ENCODE measurements at regions not wholly inside any gene's neighbourhood (a gene's known extent, or its start where the extent isn't known, plus 50 kb on each side); places are given as distances from the start of the nearest gene placed in this dataset.
"Not testable (repeated sequence)": the region's sequence is repeated elsewhere in the genome, so short reads cannot be mapped to it uniquely, and the experiment has no call there.

GRCh38 chr14:103191844-103192243 is 68.6 kb downstream of the TNFAIP2 start:
- ATAC-seq, result no peak
- TF ChIP-seq, protein P1, sequence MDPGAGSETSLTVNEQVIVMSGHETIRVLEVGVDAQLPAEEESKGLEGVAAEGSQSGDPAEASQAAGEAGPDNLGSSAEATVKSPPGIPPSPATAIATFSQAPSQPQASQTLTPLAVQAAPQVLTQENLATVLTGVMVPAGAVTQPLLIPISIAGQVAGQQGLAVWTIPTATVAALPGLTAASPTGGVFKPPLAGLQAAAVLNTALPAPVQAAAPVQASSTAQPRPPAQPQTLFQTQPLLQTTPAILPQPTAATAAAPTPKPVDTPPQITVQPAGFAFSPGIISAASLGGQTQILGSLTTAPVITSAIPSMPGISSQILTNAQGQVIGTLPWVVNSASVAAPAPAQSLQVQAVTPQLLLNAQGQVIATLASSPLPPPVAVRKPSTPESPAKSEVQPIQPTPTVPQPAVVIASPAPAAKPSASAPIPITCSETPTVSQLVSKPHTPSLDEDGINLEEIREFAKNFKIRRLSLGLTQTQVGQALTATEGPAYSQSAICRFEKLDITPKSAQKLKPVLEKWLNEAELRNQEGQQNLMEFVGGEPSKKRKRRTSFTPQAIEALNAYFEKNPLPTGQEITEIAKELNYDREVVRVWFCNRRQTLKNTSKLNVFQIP (CRISPR knock-in tag; IDR thresholded peaks at IDR 0.05; ENCODE audit: borderline replicate concordance, low read depth), result no peak
- TF ChIP-seq ZNF565 (CRISPR knock-in tag; conservative IDR thresholded peaks at IDR 0.05; ENCODE audit: low read depth), result no peak
- no peak for TF ChIP-seq TOX (CRISPR knock-in tag; IDR thresholded peaks at IDR 0.05; ENCODE audit: borderline replicate concordance)
- TF ChIP-seq ZNF8 (CRISPR knock-in tag; IDR thresholded peaks at IDR 0.05), result no peak
- TF ChIP-seq ZFP30 (CRISPR knock-in tag; IDR thresholded peaks at IDR 0.05), result no peak
- TF ChIP-seq ZC3H10 (CRISPR knock-in tag; IDR thresholded peaks at IDR 0.05), result no peak

- no peak for ATAC-seq
- TF ChIP-seq OSR1 (CRISPR knock-in tag; IDR thresholded peaks at IDR 0.05) (no peak), ISL1 (CRISPR knock-in tag; IDR thresholded peaks at IDR 0.05) (no peak), ESRRG (CRISPR knock-in tag; IDR thresholded peaks at IDR 0.05) (no peak), BACH2 (CRISPR knock-in tag; IDR thresholded peaks at IDR 0.05; ENCODE audit: borderline replicate concordance) (no peak), ZNF8 (CRISPR knock-in tag; IDR thresholded peaks at IDR 0.05) (no peak), CSDC2 (CRISPR knock-in tag; IDR thresholded peaks at IDR 0.05) (no peak), ARNTL (CRISPR knock-in tag; IDR thresholded peaks at IDR 0.05; ENCODE audit: borderline replicate concordance, low read depth) (no peak), RARB (CRISPR knock-in tag; IDR thresholded peaks at IDR 0.05) (no peak), ZNF565 (CRISPR knock-in tag; conservative IDR thresholded peaks at IDR 0.05; ENCODE audit: low read depth) (no peak), ZFP3 (CRISPR knock-in tag; IDR thresholded peaks at IDR 0.05) (no peak), GLIS3 (CRISPR knock-in tag; IDR thresholded peaks at IDR 0.05) (no peak), SNAI2 (CRISPR knock-in tag; IDR thresholded peaks at IDR 0.05) (no peak), TOX (CRISPR knock-in tag; IDR thresholded peaks at IDR 0.05; ENCODE audit: borderline replicate concordance) (no peak)
- TF ChIP-seq, protein P1 (CRISPR knock-in tag; IDR thresholded peaks at IDR 0.05; ENCODE audit: borderline replicate concordance, low read depth), result no peak
- TF ChIP-seq, protein P2, sequence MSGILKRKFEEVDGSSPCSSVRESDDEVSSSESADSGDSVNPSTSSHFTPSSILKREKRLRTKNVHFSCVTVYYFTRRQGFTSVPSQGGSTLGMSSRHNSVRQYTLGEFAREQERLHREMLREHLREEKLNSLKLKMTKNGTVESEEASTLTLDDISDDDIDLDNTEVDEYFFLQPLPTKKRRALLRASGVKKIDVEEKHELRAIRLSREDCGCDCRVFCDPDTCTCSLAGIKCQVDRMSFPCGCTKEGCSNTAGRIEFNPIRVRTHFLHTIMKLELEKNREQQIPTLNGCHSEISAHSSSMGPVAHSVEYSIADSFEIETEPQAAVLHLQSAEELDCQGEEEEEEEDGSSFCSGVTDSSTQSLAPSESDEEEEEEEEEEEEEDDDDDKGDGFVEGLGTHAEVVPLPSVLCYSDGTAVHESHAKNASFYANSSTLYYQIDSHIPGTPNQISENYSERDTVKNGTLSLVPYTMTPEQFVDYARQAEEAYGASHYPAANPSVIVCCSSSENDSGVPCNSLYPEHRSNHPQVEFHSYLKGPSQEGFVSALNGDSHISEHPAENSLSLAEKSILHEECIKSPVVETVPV (CRISPR knock-in tag; IDR thresholded peaks at IDR 0.05), result no peak
These were observed 69.1 kb downstream of the TNFAIP2 start for GRCh38 chr14:103192246-103192840.

DNA sequence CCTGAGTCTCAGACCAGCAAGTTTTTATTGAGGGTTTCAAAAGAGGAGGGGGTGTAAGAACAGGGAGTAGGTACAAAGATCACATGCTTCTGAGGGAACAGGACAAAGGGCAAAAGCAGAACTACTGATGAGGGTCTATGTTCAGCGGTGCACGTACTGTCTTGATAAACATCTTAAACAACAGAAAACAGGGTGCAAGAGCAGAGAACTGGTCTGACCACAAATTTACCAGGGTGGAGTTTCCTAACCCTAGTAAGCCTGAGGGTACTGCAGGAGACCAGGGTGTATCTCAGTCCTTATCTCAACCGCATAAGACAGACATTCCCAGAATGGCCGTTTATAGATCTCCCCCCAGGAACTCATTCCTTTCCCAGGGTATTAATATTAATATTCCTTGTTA is 69.6 kb downstream of the TNFAIP2 start:
- not testable (repeated sequence) for ATAC-seq

- not testable (repeated sequence) for ATAC-seq
These were observed 70.2 kb downstream of the TNFAIP2 start for GRCh38 chr14:103193491-103193890.

GRCh38 chr14:103194256-103195045 is 71.2 kb downstream of the TNFAIP2 start:
- ATAC-seq, result no peak
- TF ChIP-seq ZFP30 (CRISPR knock-in tag; IDR thresholded peaks at IDR 0.05) (no peak), ZC3H10 (CRISPR knock-in tag; IDR thresholded peaks at IDR 0.05) (no peak)

- ATAC-seq, result no peak
- TF ChIP-seq CSDC2 (CRISPR knock-in tag; IDR thresholded peaks at IDR 0.05), result no peak
- TF ChIP-seq RARB (CRISPR knock-in tag; IDR thresholded peaks at IDR 0.05), result no peak
- TF ChIP-seq, protein P2 (CRISPR knock-in tag; IDR thresholded peaks at IDR 0.05), result no peak
- no peak for TF ChIP-seq GLIS3 (CRISPR knock-in tag; IDR thresholded peaks at IDR 0.05)
- TF ChIP-seq, protein P3, sequence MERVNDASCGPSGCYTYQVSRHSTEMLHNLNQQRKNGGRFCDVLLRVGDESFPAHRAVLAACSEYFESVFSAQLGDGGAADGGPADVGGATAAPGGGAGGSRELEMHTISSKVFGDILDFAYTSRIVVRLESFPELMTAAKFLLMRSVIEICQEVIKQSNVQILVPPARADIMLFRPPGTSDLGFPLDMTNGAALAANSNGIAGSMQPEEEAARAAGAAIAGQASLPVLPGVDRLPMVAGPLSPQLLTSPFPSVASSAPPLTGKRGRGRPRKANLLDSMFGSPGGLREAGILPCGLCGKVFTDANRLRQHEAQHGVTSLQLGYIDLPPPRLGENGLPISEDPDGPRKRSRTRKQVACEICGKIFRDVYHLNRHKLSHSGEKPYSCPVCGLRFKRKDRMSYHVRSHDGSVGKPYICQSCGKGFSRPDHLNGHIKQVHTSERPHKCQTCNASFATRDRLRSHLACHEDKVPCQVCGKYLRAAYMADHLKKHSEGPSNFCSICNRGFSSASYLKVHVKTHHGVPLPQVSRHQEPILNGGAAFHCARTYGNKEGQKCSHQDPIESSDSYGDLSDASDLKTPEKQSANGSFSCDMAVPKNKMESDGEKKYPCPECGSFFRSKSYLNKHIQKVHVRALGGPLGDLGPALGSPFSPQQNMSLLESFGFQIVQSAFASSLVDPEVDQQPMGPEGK (CRISPR knock-in tag; IDR thresholded peaks at IDR 0.05; ENCODE audit: borderline replicate concordance), result no peak
- no peak for TF ChIP-seq BACH2 (CRISPR knock-in tag; IDR thresholded peaks at IDR 0.05; ENCODE audit: borderline replicate concordance)
- TF ChIP-seq, protein P4, sequence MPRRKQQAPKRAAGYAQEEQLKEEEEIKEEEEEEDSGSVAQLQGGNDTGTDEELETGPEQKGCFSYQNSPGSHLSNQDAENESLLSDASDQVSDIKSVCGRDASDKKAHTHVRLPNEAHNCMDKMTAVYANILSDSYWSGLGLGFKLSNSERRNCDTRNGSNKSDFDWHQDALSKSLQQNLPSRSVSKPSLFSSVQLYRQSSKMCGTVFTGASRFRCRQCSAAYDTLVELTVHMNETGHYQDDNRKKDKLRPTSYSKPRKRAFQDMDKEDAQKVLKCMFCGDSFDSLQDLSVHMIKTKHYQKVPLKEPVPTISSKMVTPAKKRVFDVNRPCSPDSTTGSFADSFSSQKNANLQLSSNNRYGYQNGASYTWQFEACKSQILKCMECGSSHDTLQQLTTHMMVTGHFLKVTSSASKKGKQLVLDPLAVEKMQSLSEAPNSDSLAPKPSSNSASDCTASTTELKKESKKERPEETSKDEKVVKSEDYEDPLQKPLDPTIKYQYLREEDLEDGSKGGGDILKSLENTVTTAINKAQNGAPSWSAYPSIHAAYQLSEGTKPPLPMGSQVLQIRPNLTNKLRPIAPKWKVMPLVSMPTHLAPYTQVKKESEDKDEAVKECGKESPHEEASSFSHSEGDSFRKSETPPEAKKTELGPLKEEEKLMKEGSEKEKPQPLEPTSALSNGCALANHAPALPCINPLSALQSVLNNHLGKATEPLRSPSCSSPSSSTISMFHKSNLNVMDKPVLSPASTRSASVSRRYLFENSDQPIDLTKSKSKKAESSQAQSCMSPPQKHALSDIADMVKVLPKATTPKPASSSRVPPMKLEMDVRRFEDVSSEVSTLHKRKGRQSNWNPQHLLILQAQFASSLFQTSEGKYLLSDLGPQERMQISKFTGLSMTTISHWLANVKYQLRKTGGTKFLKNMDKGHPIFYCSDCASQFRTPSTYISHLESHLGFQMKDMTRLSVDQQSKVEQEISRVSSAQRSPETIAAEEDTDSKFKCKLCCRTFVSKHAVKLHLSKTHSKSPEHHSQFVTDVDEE (CRISPR knock-in tag; IDR thresholded peaks at IDR 0.05), result no peak
These were observed 72.8 kb downstream of the TNFAIP2 start for GRCh38 chr14:103195828-103196615.
